Chondrocyte (in vitro differentiated cells): ENCODE measurements at regions not wholly inside any gene's neighbourhood (a gene's known extent, or its start where the extent isn't known, plus 50 kb on each side); places are given as distances from the start of the nearest gene placed in this dataset.
"Not testable (repeated sequence)": the region's sequence is repeated elsewhere in the genome, so short reads cannot be mapped to it uniquely, and the experiment has no call there.

Source experiments
- DNase-seq: peaks from one replicate; pipeline ENCODE4 v3.0.0; 2021; ENCODE audit warnings: mixed read lengths, low spot score
- H3K27ac Mint-ChIP-seq: one replicate; pipeline ENCODE4 v1.8.0; 2021; ENCODE audit warnings: mild to moderate bottlenecking, moderate library complexity, mixed read lengths; ENCODE audit not compliant: unreplicated experiment
- H3K27me3 Mint-ChIP-seq: 2 replicates; pipeline ENCODE4 v1.8.0; 2021; ENCODE audit warnings: low read depth, mixed read lengths
- H3K36me3 Mint-ChIP-seq: 2 replicates; pipeline ENCODE4 v1.8.0; 2021; ENCODE audit warnings: low read depth, mixed read lengths
- H3K4me1 Mint-ChIP-seq: 2 replicates; pipeline ENCODE4 v1.8.0; 2021; ENCODE audit warnings: low read depth, mild to moderate bottlenecking, mixed read lengths
- H3K4me3 Mint-ChIP-seq: one replicate; pipeline ENCODE4 v1.8.0; 2021; ENCODE audit warnings: mild to moderate bottlenecking, moderate library complexity, mixed read lengths; ENCODE audit not compliant: unreplicated experiment
- H3K9me3 Mint-ChIP-seq: 2 replicates; pipeline ENCODE4 v1.8.0; 2021; ENCODE audit warnings: low read depth, mixed read lengths
- CTCF ChIP-seq: fragments of 200-600 bp; sonication (generic); IDR thresholded peaks from 2 replicates; pipeline ENCODE4 v1.5.0; 2021; ENCODE audit warnings: antibody characterized with exemption, mild to moderate bottlenecking, moderate library complexity

- peaks cover 3% of the 10 kb centered on the region for H3K9me3 Mint-ChIP-seq
- no peak for TF ChIP-seq CTCF
- DNase-seq: no peak
- H3K4me3 Mint-ChIP-seq: peak overlapping the region; percentile 64
- peaks cover 35% of the 10 kb centered on the region for H3K4me1 Mint-ChIP-seq
- H3K27me3 Mint-ChIP-seq: no peaks in the 10 kb centered on the region
- H3K27ac Mint-ChIP-seq: peak overlapping the region; percentile 96
- H3K36me3 Mint-ChIP-seq: peaks cover 5% of the 10 kb centered on the region
Observed at GRCh38 chr3:132135628-132136333, 101.0 kb upstream of the CPNE4 start.

- peak overlapping the region; percentile 96 for H3K27ac Mint-ChIP-seq
- peaks cover 5% of the 10 kb centered on the region for H3K36me3 Mint-ChIP-seq
- peaks cover 3% of the 10 kb centered on the region for H3K9me3 Mint-ChIP-seq
- H3K4me3 Mint-ChIP-seq: peak overlapping the region; percentile 64
- TF ChIP-seq CTCF: no peak
- no peaks in the 10 kb centered on the region for H3K27me3 Mint-ChIP-seq
- no peak for DNase-seq
- H3K4me1 Mint-ChIP-seq: peaks cover 35% of the 10 kb centered on the region
Observed at GRCh38 chr3:132136334-132136716, 101.5 kb upstream of the CPNE4 start.

- peak overlapping the region; percentile 65 for H3K27ac Mint-ChIP-seq
- H3K4me1 Mint-ChIP-seq: peaks cover 35% of the 10 kb centered on the region
Observed at GRCh38 chr3:132136902-132137301, 102.1 kb upstream of the CPNE4 start.

GRCh38 chr3:132145833-132146232 lies 111.0 kb upstream of the CPNE4 start:
- no peaks in the 10 kb centered on the region for H3K36me3 Mint-ChIP-seq
- DNase-seq: no peak
- H3K27ac Mint-ChIP-seq: no peak overlapping the region
- H3K9me3 Mint-ChIP-seq: no peaks in the 10 kb centered on the region
- H3K4me3 Mint-ChIP-seq: no peak overlapping the region
- TF ChIP-seq CTCF: no peak
- peaks cover 16% of the 10 kb centered on the region for H3K27me3 Mint-ChIP-seq
- H3K4me1 Mint-ChIP-seq: no peaks in the 10 kb centered on the region

More at GRCh38 chr3:132136902-132137301, 102.1 kb upstream of the CPNE4 start:
- not testable (repeated sequence) for DNase-seq, H3K36me3 Mint-ChIP-seq, H3K9me3 Mint-ChIP-seq, H3K4me3 Mint-ChIP-seq, H3K27me3 Mint-ChIP-seq

- no peak for DNase-seq
- H3K36me3 Mint-ChIP-seq: no peaks in the 10 kb centered on the region
- no peaks in the 10 kb centered on the region for H3K9me3 Mint-ChIP-seq
- no peaks in the 10 kb centered on the region for H3K4me1 Mint-ChIP-seq
- H3K27me3 Mint-ChIP-seq: peaks cover 46% of the 10 kb centered on the region
- TF ChIP-seq CTCF: no peak
- H3K27ac Mint-ChIP-seq: no peak overlapping the region
- H3K4me3 Mint-ChIP-seq: no peak overlapping the region
Observed at GRCh38 chr3:132154619-132155018, 119.8 kb upstream of the CPNE4 start.

DNA sequence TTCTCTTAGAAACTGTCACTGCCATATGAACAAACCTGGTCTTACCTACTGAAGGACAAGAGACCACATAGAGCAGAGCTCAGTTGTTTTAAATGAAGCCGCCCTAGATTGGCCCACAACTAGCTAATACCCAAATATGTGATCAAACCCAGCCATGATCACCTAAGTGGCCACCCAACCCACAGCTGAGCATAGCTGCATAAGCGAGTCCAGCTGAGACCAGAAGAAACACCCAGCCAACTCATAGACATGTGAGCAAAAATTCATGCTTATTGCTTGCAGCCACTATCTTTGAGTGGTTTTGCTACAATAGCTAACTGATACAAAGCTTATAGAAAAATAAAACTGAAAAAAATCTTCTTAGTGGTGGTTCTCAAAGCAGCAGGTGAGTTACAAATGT lies 124.3 kb upstream of the CPNE4 start:
- TF ChIP-seq CTCF: no peak
- Mint-ChIP-seq H3K27ac (no peak overlapping the region), H3K9me3 (no peaks in the 10 kb centered on the region), H3K27me3 (peaks cover 42% of the 10 kb centered on the region), H3K36me3 (no peaks in the 10 kb centered on the region), H3K4me3 (no peak overlapping the region), H3K4me1 (no peaks in the 10 kb centered on the region)
- DNase-seq: no peak
